ENCODE measurements at regions not wholly inside any gene's neighbourhood (a gene's known extent, or its start where the extent isn't known, plus 50 kb on each side); places are given as distances from the start of the nearest gene placed in this dataset.

DNA sequence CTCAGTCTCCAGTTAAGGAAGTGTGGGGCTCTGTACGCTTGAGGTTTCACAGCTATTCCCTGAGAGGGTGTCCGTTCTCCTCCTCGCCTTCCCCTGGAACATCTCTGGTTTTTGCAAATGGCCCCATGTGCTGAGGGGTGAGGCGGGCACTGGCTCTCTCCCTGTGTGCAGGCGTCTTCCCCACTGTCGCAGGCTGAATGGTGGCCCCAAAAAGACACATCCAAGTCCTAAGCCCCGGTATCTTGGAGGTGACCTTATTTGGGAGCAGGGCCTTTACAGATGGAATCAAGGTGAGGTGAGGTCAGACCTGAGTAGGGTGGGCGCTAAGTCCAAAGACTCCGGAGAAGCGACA is 98.0 kb upstream of the TMPRSS2 start:
- Histone ChIP-seq H3K4me1 (peaks cover 0 to 10% of the 10 kb centered on the region in 2 donors), H3K4me3 (no peak overlapping the region), H3K27ac (no peak overlapping the region), H3K27me3 (no peaks in the 10 kb centered on the region), H3K9me3 (no peaks in the 10 kb centered on the region), H3K36me3 (no peaks in the 10 kb centered on the region)
- TF ChIP-seq POLR2AphosphoS5 (IDR thresholded peaks at IDR 0.05) (no peak), POLR2A (IDR thresholded peaks at IDR 0.05) (no peak)
- TF ChIP-seq, protein P1, sequence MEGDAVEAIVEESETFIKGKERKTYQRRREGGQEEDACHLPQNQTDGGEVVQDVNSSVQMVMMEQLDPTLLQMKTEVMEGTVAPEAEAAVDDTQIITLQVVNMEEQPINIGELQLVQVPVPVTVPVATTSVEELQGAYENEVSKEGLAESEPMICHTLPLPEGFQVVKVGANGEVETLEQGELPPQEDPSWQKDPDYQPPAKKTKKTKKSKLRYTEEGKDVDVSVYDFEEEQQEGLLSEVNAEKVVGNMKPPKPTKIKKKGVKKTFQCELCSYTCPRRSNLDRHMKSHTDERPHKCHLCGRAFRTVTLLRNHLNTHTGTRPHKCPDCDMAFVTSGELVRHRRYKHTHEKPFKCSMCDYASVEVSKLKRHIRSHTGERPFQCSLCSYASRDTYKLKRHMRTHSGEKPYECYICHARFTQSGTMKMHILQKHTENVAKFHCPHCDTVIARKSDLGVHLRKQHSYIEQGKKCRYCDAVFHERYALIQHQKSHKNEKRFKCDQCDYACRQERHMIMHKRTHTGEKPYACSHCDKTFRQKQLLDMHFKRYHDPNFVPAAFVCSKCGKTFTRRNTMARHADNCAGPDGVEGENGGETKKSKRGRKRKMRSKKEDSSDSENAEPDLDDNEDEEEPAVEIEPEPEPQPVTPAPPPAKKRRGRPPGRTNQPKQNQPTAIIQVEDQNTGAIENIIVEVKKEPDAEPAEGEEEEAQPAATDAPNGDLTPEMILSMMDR (IDR thresholded peaks at IDR 0.05): no peak
- peak in 1 of 2 donors; percentile 24 for DNase-seq (ENCODE audit: low spot score in 2 of 2)
- intact Hi-C loops (cut with DNase I; ENCODE audit: low total_unique reads): no loop called here

DNA sequence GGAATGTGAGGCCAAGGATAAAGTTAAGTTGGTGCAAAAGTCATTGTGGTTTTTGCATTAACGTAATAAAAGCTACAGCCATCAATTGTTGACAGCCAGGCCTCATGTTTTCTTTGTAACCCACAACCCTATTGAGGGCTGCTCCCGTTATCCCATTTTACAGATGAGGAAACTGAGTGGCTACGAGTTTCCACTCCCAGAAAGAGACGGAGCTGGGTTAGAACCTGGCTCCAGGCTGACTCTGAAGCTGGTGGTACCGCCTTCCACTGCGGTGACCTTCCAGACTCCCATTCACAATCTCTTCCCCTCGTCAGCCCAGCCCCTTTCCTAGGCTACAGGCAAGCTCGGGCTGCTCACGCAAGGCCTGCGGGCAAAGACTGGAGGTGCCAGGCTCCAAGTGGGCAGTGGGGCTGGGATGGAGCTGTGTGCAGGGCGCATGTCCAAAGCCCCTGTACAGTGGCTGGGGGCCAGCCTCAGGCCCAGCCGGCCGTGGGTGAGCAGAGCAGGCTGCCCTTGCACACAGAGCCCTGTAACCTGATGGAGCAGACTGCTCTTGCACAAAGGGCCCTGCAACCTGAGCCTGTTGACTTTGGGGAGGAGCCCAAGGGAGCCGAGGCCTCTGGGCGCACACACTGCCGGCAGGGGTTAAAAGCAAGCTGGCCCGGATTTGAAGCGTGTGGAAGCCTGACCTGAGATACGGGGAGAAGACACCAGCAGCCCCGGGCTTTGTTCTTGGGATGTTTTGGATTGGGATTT is 97.4 kb upstream of the TMPRSS2 start:
- Histone ChIP-seq H3K27me3 (no peaks in the 10 kb centered on the region), H3K4me3 (no peak overlapping the region), H3K36me3 (no peaks in the 10 kb centered on the region), H3K4me1 (peaks cover 0 to 10% of the 10 kb centered on the region in 2 donors), H3K27ac (no peak overlapping the region), H3K9me3 (no peaks in the 10 kb centered on the region)
- TF ChIP-seq, protein P1 (IDR thresholded peaks at IDR 0.05): no peak
- TF ChIP-seq POLR2A (IDR thresholded peaks at IDR 0.05) (no peak), POLR2AphosphoS5 (IDR thresholded peaks at IDR 0.05) (no peak)
- DNase-seq (ENCODE audit: low spot score in 2 of 2): peak in 1 of 2 donors; percentile 50
- intact Hi-C loops (cut with DNase I; ENCODE audit: low total_unique reads): no loop called here

DNA sequence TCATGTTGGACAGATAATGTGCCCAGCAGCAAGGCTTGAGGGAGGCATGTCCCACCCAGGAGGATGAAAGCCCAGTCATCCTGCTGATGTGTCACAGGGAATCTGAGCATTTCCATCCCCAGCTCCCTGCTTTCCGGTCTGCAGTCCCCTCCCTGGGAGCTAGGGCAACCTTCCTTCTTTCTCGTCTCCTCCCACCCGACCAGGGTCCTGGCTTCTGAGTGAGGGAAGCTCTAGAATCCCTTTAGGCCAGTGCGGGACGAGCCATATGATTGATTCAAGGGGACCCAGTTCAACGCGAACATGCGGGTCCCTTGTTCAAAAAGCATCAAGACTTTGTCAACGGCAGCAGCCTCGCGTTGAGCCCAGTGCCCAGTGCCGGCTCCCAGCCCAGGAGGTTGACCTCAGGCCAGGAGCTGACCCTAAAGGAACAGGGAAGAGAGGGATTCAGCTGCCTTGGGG is 96.7 kb upstream of the TMPRSS2 start:
- Histone ChIP-seq H3K27ac (no peak overlapping the region), H3K36me3 (no peaks in the 10 kb centered on the region), H3K4me1 (peaks cover 0 to 10% of the 10 kb centered on the region in 2 donors), H3K9me3 (no peaks in the 10 kb centered on the region), H3K27me3 (no peaks in the 10 kb centered on the region), H3K4me3 (no peak overlapping the region)
- intact Hi-C loops (cut with DNase I; ENCODE audit: low total_unique reads): no loop called here
- DNase-seq (ENCODE audit: low spot score in 2 of 2): no peak
- TF ChIP-seq POLR2A (IDR thresholded peaks at IDR 0.05) (no peak), POLR2AphosphoS5 (IDR thresholded peaks at IDR 0.05) (no peak)
- TF ChIP-seq, protein P1 (IDR thresholded peaks at IDR 0.05): no peak

DNA sequence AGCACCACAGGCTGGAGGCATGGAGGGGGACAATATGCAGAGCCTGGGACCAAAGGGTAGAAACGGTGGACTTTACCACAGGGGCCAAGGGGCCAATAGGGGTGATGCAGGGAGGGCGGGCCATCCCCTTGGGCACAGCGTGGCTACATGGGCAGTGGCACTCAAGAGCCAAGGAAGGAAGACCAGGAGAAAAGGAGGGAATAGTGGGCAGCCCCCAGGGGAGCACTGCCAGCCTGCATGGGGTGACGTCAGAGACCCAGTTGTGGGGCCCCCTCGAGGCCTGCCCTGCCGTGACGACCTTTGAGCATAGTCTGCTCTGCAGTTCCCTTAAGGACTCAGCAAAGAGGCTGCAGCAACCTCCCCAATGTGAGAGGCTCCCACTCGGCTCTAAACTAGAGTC is 95.5 kb upstream of the TMPRSS2 start:
- TF ChIP-seq, protein P1 (IDR thresholded peaks at IDR 0.05): no peak
- TF ChIP-seq POLR2AphosphoS5 (IDR thresholded peaks at IDR 0.05) (no peak), POLR2A (IDR thresholded peaks at IDR 0.05) (no peak)
- Histone ChIP-seq H3K27ac (no peak overlapping the region), H3K4me3 (no peak overlapping the region), H3K9me3 (no peaks in the 10 kb centered on the region), H3K27me3 (no peaks in the 10 kb centered on the region), H3K36me3 (no peaks in the 10 kb centered on the region), H3K4me1 (peaks cover 0 to 10% of the 10 kb centered on the region in 2 donors)
- DNase-seq (ENCODE audit: low spot score in 2 of 2): peak in 1 of 2 donors; percentile 31
- intact Hi-C loops (cut with DNase I; ENCODE audit: low total_unique reads): no loop called here

DNA sequence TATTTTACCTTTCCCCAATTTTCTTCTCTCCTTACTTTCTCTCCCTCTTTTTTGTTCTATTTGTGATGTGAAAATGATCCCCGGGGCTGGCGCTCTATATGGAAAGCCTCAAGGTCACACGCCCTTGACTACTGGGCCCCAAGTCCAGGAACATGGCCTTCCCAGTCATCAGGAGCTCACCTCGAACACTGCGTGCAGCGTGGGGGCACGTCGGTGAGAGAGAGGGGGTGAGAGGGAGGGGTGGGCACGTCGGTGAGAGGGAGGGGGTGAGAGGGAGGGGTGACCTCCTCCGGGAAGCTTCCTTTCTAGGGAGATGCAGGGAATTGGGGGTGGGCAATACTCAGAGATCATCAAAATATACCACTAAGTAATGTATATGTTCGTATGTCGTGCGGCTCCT is 94.6 kb upstream of the TMPRSS2 start:
- no peaks in the 10 kb centered on the region for H3K27me3 ChIP-seq
- intact Hi-C loops (cut with DNase I; ENCODE audit: low total_unique reads): no loop called here
- no peaks in the 10 kb centered on the region for H3K36me3 ChIP-seq
- H3K4me1 ChIP-seq: peaks cover 0 to 10% of the 10 kb centered on the region in 2 donors
- TF ChIP-seq POLR2AphosphoS5 (IDR thresholded peaks at IDR 0.05): no peak
- TF ChIP-seq POLR2A (IDR thresholded peaks at IDR 0.05): no peak
- TF ChIP-seq, protein P1 (IDR thresholded peaks at IDR 0.05): no peak
- H3K9me3 ChIP-seq: no peaks in the 10 kb centered on the region
- H3K4me3 ChIP-seq: no peak overlapping the region
- DNase-seq (ENCODE audit: low spot score in 2 of 2): peak in 1 of 2 donors; percentile 17
- no peak overlapping the region for H3K27ac ChIP-seq
